ENCODE measurements at regions not wholly inside any gene's neighbourhood (a gene's known extent, or its start where the extent isn't known, plus 50 kb on each side); places are given as distances from the start of the nearest gene placed in this dataset.
"Not testable (repeated sequence)": the region's sequence is repeated elsewhere in the genome, so short reads cannot be mapped to it uniquely, and the experiment has no call there.

DNA sequence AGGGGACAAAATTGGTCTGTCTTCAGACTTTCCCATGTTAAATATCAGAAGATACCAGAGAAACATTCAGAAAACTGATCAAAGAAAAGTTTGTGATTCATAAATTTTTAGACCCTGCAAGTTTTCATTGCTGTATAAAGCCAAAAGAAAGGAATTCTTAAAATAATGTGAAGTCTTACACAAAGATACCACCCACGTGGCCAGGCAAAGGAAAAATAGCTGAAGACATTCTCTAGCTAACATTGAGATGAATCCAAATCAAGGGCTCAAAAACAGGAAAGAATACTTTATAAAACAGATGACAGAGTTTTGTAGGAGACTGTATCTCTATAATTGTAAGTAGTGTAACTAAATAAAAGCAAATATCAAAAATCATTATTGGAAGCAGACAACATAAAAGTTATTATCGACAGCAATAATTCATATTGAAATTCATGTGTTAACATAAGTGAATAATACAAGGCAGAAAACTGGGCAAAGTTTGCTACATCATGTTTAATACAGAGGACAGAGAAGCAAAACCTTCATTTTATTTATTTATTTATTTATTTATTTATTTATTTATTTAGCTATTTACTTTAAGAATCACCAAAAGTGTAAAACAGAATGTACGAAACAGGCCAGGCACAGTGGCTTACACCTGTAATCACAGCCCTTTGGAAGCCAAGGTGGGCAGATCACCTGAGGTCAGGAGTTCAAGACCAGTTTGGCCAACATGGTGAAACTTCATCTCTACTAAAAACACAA, 204.6 kb upstream of the SLIT2 start:
- no peak for DNase-seq

DNA sequence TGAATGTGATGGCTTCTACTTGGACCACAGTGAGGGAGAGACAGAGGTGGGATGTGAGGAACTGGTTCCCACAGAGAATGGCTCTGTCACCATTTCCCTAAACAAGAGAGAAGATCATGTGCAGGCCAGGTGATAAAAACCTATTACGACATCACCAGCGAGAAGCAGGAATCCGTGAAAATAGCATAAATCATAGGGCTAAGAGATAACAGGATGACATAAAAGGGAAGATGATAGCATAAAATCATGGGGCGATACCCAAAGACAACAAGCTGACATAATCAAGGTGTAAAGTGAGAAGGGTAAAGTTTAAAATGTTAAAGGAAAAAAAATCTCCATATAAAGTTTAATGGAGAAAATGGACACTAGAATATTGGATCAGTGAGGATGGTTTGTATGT, 205.5 kb upstream of the SLIT2 start:
- DNase-seq, result no peak

DNA sequence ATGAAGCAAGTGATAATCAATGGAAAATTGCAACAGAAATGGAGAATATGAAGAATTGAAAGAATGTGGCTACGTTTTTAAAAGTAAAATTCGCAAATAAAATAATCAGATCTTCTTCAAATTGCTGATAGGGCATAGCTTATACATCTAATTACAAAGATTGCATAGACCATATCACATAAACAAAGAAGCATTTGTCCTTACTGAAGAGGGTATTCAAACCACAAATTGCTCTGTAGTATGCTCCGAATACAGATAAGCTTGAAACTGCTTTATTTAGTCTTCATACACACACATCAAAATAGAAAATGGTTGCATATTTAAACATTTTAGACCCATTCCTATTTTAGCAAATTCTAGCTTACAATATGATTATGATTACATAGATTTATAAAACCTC, 206.7 kb upstream of the SLIT2 start:
- DNase-seq, result no peak

DNA sequence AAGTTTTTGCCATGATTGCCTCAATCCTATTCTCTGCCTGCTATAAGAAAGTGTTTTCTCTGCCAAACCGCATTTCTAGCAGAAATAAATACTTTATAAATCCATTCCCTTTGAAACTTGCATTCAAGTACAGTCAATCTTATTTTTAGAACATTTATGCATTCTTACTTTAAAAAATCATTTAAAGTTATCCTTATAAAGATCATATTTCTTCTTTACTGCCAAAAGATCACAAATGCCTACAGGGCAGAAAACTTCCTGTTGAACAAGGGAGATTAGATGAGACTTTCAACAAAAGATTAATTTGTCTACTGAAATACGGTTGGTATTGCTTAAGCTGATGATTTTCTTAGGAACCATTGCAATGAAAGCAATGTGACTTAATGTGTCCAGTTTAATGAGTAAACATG, 207.2 kb upstream of the SLIT2 start:
- no peak for DNase-seq

DNA sequence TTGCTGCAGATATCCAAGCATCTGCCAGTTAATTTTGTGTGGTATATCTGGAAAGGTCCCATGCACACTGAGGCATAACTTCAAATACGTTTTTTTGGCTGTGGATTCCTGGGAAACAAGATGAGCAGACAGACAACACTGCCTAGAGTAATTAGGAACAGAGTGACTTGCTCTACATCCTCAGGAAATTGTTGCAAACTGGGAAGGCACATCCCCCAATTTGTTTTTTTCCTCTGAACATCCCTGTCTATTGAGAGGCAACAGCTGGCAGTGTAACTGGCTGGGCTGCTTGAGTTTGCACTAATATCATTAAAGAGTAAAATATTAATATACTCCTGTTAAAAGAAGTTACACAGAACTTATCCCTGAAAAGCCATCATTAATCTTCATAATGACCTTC, 207.7 kb upstream of the SLIT2 start:
- DNase-seq, result no peak

DNA sequence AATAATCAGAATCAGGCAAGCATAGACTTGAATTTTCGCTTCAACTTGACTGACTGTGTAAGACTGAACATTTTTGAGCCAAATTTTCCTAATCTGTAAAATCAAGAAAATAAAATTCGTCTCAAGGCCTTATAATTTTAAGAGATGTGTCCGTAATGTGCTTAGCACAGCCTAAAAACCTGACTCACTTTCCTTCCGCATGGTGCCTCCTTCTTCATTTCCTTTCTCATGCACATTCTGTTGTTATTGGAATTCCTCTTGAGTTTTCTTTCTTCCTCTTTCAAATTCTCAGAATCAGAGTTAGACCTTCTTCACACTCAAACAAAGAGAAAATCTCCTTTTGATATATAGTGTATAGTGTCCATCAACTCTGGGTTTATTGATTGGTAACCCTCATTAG, 208.9 kb upstream of the SLIT2 start:
- no peak for DNase-seq

DNA sequence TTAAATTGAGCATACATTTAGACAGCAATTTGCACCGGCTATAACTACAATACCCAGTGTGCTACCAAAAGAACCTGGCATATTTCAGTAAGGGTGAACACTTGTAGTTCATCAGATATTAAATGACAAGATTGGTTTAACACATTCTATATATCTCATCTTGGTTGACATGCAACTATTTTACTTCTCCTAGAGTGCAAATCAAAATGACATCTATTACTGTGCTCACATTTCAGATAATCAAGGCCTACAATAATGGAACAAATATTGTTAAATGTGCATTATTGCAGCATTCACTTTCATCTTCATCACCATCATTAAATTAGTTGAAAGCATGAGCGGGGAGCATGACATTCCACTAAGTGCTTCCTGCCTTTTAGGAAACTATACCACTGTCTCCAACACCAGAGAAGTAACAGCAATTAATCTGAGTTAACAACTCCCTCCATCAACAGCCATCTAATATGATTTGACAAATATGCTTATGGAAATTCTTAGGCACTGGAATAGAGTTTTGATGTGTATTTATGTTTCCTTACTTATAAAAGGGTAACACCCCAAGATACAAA, 209.8 kb upstream of the SLIT2 start:
- DNase-seq, result no peak

DNA sequence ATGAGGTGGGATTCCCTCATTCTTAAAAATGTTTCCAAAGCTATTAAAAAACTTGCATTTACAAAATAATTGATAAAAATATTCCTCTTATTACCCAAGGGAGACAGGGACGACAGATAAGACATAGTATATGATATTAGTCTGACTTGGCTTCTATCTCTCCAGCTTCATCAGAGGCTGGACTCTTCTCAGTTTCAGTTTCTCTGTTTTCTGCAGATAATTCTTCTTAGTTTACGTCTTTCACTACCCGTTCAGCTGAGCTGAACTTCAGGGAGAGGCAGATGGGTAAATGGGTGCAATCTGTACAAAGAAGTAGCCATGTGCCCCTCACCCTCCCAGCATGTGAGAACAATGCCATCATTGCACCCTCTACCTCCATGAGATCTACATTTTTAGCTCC, 214.0 kb upstream of the SLIT2 start:
- DNase-seq, result no peak

DNA sequence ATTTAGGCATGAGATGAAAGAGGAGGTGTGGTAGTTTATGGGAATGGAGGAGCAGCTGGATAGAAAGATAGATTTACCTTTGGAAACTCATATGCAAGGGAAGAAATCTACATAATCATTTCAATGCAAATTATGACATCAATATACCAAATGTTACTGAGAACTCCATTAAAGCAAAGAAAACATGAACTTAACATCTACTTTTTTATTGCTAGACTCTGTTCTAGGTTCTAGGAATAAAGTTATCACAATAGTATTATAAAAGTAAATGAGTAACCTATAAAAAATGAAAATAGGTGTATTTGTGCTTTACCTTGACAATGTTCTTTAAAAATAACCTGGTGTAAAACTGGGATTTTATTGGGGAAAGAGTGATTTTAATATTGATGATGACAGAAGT, 221.6 kb upstream of the SLIT2 start:
- DNase-seq, result no peak

DNA sequence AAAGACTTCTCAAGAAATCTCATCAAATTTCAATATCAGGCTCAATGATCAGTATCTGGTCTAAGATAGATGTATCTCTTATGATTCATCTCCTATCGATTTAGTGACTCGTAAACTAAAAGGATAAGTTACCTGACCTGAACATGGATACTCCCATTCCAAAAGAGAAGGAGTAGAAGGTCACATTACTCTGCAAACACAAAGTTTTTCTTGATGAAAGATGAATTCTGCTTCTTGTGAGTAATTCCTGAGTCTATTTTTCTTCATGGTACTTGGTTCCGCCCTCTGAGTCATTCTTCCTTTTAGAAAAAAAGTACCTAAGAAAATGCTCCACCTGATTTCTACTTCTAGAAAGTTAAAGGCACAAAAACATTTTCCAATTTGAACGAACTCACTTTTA, 223.1 kb upstream of the SLIT2 start:
- no peak for DNase-seq

DNA sequence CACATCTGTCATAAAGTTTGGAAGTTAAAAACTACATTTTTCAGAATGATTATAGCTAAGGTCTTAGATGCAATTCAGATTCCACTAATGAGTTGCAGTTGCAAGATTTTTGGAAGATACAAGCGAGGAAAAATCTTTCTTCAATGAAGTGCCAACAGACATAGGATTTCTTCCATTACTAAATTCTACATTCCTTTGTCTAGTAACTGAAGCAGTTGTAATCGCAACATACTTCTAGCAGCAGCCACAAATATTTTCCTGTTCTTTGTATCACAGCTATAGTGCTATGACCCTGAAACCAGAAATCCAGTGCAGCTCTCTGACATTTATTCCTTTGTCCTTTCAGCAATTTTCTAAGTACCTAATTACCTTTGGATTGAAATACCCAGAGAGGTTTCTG, 225.2 kb upstream of the SLIT2 start:
- DNase-seq, result no peak

DNA sequence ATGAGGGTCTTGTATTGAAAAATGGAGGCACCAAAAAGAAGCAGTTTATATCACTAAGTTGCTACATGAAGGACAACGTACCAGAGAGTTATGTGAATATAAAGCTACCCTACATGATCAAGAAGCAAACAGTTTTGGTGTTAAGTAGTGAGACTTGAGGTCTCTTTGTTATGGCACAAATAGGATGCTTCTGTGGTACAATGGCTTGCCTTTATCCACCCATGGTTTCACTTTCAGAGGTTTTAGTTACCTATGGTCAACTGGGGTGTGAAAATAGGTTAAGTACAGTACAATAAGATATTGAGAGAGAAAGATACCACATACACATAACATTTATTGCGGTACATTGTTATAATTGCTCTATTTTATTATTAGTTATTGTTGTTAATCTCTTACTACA, 229.2 kb upstream of the SLIT2 start:
- no peak for DNase-seq

DNA sequence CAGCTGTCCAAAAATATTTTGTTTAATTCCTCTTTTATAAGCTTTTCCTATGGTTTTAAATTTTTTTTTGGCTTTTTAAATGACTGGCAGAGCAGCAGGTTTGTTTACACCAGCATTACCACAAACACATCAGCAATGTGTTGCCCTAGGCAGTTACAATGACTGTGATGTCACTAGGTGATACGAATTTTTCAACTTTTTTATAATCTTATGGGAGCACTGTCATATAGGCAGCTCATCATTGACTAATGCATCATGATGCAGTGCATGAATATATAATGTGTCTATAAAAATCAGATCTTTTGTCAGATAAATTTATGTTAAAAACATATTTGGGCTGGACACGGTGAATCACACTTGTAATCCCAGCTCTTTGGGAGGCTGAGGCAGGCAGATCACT, 231.6 kb upstream of the SLIT2 start:
- no peak for DNase-seq

DNA sequence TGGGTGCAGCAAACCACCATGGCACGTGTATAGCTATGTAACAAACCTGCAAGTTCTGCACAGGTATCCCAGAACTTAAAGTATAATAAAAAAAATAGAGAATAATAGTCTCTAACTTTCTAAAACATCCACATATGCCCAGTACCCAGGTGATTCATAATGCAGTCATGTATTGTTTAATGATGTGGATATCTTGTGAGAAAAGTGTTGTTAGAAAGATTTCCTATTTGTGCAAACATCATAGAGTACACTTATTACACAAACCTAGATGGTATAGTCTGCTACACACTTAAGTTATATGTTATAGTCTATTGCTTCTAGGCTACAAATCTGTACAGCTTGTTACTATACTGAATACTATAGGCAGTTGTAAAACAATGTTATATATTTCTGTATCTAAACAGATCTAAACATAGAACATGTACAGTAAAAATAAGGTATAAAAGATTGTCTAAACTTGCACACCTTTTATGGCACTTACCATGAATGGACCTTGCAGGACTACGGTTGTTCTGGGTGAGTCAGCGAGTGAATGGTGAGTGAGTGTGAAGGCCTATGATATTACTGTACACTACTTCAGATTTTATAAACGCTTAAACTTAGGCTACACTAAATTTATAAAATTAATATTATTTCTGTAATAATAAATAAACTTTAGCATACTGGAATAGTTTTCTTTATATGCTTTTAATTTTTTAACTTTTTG, 232.2 kb upstream of the SLIT2 start:
- no peak for DNase-seq

DNA sequence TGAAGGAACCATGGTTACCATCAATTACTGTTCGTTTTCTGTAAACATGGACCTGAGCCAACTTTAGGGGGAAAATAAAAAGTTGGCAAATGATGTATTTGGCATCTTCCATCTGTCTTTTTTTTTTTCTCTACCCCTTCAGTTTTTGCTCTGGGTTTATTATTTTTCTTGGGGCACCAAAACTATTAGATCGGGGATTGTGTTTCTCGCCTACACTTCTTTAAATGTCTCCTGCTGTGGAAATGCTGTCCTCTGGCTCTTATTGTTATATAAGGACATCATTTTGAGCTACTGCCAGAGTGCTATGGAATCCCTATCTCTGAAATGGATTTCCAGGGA, 234.0 kb upstream of the SLIT2 start:
- no peak for DNase-seq

DNA sequence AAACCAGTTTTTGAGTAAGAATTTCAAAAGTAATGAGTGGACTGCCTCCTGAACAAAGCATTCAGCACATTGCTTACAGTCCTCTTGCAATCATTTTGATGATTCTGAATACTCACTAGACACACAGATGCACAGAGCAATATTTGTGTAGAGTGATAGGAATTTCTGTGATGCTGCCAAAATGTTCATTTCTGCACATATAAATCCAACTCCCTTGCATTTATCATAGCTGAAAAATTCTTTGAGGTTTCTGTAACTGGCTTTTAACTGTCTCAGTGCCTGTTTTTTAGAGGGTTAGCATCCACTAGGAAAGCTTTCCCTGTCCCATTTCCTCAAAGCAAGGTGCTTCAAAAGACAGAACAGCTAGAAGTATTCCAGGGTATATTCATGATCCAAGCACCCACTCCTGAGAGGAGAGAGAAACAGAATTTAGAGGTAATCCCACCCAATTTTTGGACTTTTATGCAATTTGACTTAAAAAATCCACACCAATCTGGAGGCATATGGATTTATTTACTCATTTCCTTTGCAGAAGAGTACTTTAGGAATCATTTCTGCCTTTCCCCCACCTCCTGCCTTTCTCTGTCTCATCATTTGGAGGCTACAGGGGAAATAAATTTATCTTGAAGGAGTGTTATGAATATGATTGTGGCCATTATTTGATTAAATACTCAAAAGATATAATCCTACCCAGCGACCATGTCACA, 234.5 kb upstream of the SLIT2 start:
- DNase-seq, result no peak

DNA sequence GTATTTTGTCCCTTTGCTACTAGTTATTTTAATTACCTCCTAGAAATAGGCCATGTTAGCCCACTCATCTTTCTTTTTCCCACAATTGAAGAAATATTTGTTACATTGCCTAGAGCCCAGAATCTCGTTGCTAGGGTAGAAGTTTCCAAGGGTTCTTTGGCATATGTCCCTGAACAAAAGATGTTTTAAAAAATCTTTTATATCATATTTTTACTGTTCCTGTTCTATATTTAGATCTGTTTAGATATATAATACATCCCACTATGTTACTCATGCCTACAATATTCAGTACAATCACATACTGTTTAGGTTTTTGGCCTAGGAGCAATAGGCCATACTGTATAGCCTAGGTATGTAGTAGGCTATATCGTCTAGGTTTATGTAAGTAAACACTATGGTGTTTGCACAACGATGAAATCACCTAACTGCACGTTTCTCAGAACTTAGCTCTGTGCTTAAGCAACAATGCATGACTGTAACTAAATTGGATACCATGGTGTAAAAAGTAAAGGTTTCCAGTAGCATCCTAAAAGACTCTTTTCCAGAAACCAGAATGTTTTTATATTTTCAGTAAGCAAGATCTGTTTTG, 236.0 kb upstream of the SLIT2 start:
- DNase-seq, result no peak

DNA sequence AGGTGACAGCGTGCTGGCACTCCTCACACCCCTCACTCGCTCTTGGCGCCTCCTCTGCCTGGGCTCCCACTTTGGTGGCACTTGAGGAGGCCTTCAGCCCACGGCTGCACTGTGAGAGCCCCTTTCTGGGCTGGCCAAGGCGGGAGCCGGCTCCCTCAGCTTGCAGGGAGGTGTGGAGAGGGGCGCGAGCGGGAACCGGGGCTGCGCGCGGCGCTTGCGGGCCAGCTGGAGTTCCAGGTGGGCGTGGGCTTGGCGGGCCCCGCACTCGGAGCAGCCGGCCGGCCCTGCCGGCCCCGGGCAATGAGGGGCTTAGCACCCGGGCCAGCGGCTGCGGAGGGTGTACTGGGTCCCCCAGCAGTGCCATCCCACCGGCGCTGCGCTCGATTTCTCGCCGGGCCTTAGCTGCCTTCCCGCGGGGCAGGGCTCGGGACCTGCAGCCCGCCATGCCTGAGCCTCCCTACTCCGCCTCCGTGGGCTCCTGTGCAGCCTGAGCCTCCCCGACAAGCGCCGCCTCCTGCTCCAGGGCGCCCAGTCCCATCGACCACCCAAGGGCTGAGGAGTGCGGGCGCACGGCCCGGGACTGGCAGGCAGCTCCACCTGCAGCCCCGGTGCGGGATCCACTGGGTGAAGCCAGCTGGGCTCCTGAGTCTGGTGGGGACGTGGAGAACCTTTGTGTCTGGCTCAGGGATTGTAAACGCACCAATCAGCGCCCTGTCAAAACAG, 247.7 kb upstream of the SLIT2 start:
- DNase-seq, result not testable (repeated sequence)

DNA sequence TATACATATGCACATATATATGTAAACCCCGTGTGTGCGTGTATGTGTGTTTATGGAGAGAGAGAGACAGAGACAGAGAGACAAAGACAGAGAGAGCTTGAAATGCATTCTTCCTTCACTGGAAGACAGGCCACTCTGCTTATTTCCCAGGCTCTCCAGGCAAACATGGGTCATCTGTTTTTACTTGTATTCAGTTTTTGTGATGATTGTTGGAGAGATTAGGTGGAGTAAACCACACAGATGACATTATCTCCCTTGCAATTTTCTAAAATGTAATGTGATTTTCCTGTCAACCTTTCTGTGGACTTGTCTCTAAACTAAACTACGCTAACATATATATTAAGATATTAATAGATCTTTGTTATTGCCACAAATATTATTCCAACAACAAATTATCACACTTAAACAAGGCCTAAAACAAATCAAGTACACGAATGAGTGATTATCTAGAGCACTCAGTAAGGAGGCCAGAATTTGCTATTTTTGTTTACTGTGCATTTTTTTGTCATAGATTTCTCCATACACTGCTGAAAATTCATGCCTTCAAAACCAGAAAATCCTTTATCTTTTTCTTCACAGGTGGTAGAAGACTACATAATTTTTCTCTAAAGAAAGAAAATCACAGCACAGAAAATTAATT, 251.8 kb upstream of the SLIT2 start:
- no peak for DNase-seq

DNA sequence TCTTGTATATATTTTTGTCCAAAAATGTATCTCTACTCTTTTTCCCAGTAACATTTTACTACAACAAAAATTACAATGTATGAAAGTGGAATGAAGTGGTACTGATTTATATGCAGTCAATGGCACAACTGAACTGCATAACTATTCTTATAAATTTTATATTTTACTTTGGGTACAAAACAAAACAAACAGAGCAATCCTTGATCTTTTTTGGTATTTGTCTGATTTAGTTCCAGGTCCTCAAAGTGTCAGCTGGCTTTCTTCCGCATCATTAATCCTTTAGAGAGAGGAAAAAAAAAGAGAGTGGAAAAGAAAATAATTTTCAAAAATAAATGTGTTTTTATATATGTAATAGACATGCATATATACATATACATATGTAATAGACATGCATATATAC, 252.4 kb upstream of the SLIT2 start:
- no peak for DNase-seq

DNA sequence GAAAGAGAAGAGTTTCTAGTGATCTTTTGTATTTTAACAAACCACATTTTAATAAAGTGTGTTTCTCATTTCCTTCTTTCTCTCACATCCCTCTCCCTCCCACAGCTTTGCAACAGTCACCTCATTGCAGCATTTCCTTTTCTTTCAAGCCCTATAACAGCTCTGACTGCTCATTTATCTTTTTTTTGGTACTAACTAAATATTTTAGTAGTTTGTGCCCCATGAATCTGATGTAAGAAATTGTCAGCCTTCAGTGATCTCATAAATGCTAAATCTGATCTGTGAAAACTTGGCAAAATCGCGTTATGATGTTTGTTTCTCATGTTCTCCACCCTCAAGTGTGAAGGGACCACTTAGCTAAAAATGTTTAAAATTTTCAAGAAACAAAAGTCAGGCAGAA, 258.5 kb upstream of the SLIT2 start:
- no peak for DNase-seq

DNA sequence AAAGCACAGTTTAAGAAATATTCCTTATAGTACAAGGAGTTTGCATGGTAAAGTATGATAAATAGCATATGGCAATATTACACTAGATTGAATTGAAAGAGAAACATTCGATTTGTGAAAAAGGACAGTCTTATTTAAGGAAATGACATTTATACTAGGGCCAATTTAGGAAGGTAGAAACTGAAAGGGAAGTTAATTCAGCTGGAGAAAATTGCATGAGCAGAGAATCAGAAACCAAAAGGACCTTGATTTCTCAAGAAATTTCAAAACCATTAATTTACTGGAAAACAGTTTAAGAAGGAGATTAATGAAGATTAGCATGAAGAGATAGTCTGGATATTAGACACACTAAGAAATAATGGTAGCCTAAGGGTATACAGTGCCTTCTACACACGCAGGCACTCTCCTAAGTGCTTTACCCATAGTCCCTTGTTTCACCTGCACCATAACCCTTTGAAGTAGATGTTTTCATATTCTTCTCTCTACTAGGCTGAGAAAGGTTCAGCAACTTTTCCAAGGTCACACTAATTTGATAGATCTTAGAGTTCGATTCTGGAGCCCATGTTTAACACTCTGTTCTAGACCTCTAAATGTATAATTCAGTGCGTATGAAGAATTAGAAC, 259.1 kb upstream of the SLIT2 start:
- DNase-seq, result no peak

Data from activated T-cell treated with anti-CD3 and anti-CD28 coated beads, Interleukin-2, amount 50 U/mL, for 48 hours (primary cell).